ENCODE measurements at regions not wholly inside any gene's neighbourhood (a gene's known extent, or its start where the extent isn't known, plus 50 kb on each side); places are given as distances from the start of the nearest gene placed in this dataset.

DNA sequence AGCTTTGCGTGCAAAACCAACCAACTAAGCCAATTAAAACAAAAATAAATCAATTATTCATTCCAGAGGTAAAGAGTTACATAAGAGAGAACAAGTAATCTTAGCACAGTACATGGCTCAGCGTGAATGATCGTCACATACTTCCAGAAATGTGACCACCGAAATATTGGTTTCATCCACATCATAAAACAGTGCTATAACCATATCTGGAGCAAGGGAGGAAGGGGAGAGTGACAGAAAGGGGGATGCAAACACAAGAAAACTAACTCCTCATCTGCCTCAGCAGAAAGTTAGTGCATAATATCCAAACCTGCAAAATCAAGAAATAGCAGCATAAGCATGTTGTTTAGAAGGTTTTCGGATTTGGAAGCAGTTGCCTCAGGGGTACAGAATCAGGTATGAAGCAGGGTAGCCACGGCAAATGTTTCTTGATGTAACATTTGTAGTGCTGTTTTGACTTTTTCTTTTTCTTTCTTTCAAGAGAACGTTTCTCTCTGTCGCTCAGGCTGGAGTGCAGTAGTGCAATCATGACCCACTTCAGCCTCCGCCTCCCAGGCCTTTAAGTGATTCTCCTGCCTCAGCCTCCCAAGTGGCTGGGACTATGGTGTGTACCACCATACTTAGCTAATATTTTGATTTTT, 93.9 kb upstream of the EGLN3 start:
- no peak for DNase-seq (ENCODE audit: low read depth)

DNA sequence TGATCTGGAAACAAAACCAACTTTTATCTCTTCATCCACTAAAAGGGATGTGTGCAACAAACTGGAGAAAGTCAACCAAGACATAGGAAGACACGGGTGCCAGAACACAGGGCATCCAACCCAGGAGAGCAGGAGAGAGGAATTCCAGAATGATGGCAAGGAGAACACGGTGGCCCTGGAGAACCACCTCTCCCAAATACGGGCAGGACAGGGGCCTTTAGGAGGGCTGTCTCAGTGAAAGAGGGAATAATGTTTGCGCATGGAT, 93.4 kb upstream of the EGLN3 start:
- no peak for DNase-seq (ENCODE audit: low read depth)

GRCh38 chr14:34043627-34044372, 92.9 kb upstream of the EGLN3 start:
- peak; percentile 77 for DNase-seq (ENCODE audit: low read depth)

GRCh38 chr14:34041220-34041619, 90.3 kb upstream of the EGLN3 start:
- no peak for DNase-seq (ENCODE audit: low read depth)

DNA sequence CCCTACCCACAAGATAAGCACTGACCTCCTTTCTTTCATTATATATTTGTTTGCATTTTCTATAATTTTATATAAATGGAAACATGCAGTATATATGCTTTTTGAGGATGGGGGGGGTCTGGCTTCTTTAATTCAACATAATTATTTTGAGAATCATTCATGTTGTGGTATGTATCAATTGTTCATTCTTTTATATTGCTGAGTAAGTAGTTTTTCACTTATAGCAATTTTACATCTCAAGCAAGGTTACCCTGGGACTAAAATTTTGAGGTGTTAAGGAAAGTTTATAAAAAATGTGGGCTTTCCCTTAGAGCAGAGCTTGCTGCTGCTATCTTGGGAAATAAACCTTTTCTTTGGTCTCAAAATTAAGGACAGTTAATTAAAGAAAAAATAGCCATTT, 89.9 kb upstream of the EGLN3 start:
- DNase-seq (ENCODE audit: low read depth), result no peak

DNA sequence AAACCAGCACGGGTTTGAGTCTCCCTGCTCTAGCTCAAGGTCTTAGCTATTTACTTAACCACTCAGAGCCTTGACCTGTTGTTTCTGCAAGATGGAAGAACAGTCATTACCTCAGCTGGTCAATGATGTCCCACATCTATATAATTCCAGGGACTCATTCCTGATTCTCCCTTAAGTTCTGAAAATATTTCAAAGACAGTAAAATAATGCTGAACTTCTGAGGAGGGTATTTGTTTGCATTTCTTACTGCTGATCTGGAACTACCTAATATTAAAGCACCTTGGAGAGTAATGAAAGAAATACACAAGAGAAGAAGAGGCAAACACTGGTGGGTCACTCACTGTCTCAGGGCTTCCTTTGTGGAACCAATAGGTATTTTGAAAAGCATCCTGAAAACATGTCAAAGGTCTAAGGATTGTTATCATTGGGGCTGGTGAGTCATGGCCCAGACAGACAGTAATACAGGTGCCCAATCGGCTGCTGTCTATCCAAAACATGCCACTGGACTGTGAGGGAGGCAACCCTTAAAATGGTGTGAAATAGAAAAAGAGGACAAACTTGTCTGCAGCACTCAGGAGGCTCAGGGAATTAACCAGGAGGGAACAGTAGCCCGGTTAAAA, 88.7 kb upstream of the EGLN3 start:
- DNase-seq (ENCODE audit: low read depth), result no peak

GRCh38 chr14:34038358-34039057, 87.6 kb upstream of the EGLN3 start:
- no peak for DNase-seq (ENCODE audit: low read depth)

- no peak for DNase-seq (ENCODE audit: low read depth)
These were observed 85.5 kb upstream of the EGLN3 start for GRCh38 chr14:34036319-34036766.

- DNase-seq (ENCODE audit: low read depth), result no peak
These were observed 85.0 kb upstream of the EGLN3 start for GRCh38 chr14:34035934-34036250.

DNA sequence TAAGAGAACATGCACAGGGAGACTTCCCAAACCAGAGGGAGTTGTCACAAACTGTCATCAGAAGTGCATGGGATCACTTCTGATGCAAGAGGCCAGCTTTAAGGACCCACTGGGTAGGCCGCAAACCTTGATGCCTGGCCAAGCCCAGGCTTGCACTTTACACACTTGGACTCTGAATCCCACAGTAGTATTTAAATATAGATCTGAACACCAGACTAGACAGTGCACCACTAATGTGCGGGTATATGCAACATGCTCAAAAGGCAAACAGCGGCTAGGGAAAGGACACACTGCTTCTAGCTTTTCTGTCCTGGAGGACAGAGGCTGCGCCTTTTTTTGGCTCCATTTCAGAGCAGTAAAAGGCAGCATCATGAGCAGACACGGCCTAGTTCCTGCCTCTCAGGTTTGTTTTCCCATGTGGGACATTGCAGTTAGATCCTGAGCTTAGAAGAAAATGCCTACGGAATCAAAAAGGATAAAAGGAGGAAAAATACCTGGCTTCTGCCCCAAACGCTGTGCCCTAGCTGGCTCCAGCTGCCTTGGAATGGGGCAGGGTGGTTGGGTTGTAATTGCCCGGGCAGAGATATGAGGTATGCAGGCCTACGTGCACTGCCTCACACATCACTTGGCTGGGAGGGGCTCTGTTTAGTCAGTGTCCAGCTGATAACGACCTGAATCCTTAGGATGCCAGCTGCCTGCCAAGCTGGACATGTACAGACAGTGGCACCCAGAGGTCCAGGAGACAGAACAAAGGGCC, 84.5 kb upstream of the EGLN3 start:
- DNase-seq (ENCODE audit: low read depth), result peak; percentile 13

GRCh38 chr14:34034447-34035176, 83.7 kb upstream of the EGLN3 start:
- DNase-seq (ENCODE audit: low read depth), result no peak

- DNase-seq (ENCODE audit: low read depth), result no peak
These were observed 81.8 kb upstream of the EGLN3 start for GRCh38 chr14:34032720-34033119.

DNA sequence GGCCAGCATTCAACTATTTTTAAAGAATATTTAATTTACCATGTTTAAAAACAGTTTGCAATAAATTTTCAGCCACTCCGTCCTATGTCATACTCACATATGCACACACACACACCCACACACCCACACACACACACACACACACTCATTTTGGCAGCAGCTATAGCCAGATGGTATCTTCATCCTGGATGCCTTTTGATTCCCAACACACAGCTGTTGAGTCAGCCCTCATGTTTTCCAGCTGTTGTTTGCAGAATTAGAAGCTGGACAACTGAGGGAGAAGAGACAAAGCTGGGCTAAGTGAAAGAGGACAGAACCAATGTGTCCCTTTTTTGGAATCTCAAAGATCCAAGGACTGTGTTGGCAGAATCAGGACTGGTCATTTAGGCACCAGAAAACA, 80.0 kb upstream of the EGLN3 start:
- DNase-seq (ENCODE audit: low read depth), result peak; percentile 20

GRCh38 chr14:34029921-34030334, 79.1 kb upstream of the EGLN3 start:
- DNase-seq (ENCODE audit: low read depth), result peak; percentile 28

- no peak for DNase-seq (ENCODE audit: low read depth)
These were observed 77.2 kb upstream of the EGLN3 start for GRCh38 chr14:34027990-34028495.

GRCh38 chr14:34027130-34027989, 76.5 kb upstream of the EGLN3 start:
- DNase-seq (ENCODE audit: low read depth), result no peak

- no peak for DNase-seq (ENCODE audit: low read depth)
These were observed 74.6 kb upstream of the EGLN3 start for GRCh38 chr14:34025325-34026017.

DNA sequence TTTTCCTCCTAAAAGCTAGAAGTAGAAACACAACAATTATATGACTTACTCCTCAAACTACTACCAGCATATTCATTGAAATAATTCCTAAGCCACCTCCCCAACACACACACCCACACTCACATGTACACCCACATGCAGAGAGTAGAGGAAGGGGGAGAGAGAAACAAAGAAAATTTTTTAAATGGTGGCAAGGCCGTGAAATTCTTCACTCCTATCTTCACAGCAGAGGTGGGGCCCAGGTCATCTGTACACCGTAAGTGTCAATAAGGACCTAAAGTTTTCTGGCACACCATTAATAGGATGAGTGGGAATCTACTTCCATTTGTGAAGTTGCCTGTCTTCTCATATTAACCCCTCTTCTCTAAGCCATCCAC, 73.9 kb upstream of the EGLN3 start:
- DNase-seq (ENCODE audit: low read depth), result no peak
